ENCODE measurements at regions not wholly inside any gene's neighbourhood (a gene's known extent, or its start where the extent isn't known, plus 50 kb on each side); places are given as distances from the start of the nearest gene placed in this dataset.
"Not testable (repeated sequence)": the region's sequence is repeated elsewhere in the genome, so short reads cannot be mapped to it uniquely, and the experiment has no call there.

- not testable (repeated sequence) for TF ChIP-seq RCOR1 (IDR thresholded peaks at IDR 0.05; ENCODE audit: low read depth, low read length); MAZ (IDR thresholded peaks at IDR 0.05; ENCODE audit: borderline replicate concordance, low read depth, low read length); POLR2A (IDR thresholded peaks at IDR 0.05; ENCODE audit: low read length); CTCF (IDR thresholded peaks at IDR 0.05); NR3C1 (IDR thresholded peaks at IDR 0.05); BCL3 (IDR thresholded peaks at IDR 0.05); CBX8 (IDR thresholded peaks at IDR 0.05)
These were observed 666.5 kb downstream of the TDRD15 start for GRCh38 chr2:21790311-21790710.
